ENCODE measurements at regions not wholly inside any gene's neighbourhood (a gene's known extent, or its start where the extent isn't known, plus 50 kb on each side); places are given as distances from the start of the nearest gene placed in this dataset.

DNA sequence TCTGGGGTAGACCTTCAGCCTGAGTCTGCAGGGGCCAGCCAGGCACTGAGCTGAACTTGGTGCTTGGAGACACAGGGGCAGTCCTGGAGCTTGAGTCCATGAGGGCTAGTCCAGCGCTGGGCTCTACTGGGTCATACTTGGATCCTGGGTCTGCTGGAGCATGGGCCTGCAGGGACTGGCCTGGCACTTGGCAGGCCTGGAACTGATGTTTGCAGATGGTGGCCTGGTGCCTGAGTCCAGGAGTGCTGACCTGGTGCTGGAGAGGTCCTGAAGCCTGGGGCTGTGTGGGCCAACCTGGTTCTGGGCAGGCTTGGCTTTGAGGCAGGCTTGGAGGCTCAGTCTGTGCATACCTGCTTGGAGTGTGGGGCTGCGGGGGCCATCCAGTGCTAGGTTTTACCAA is 143.4 kb upstream of the DSCAM start:
- TF ChIP-seq, protein P1, sequence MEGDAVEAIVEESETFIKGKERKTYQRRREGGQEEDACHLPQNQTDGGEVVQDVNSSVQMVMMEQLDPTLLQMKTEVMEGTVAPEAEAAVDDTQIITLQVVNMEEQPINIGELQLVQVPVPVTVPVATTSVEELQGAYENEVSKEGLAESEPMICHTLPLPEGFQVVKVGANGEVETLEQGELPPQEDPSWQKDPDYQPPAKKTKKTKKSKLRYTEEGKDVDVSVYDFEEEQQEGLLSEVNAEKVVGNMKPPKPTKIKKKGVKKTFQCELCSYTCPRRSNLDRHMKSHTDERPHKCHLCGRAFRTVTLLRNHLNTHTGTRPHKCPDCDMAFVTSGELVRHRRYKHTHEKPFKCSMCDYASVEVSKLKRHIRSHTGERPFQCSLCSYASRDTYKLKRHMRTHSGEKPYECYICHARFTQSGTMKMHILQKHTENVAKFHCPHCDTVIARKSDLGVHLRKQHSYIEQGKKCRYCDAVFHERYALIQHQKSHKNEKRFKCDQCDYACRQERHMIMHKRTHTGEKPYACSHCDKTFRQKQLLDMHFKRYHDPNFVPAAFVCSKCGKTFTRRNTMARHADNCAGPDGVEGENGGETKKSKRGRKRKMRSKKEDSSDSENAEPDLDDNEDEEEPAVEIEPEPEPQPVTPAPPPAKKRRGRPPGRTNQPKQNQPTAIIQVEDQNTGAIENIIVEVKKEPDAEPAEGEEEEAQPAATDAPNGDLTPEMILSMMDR (IDR thresholded peaks at IDR 0.05), result no peak
- TF ChIP-seq POLR2A (IDR thresholded peaks at IDR 0.05), result no peak

All from gastroesophageal sphincter (tissue), 3 donors.